OCI-LY7 (cell line): ENCODE measurements at regions not wholly inside any gene's neighbourhood (a gene's known extent, or its start where the extent isn't known, plus 50 kb on each side); places are given as distances from the start of the nearest gene placed in this dataset.

Experiments
- BruUV-seq: library from RNA; stranded (reverse); fragments of 400-500 nt; replicated peaks from 2 replicates; lab custom pipeline; 2021; lab: Mats Ljungman, UMichigan
- CTCF ChIA-PET: fragments of 300-600 bp; sonication (Branson Sonifier 250); formaldehyde crosslinking; loops from one replicate; lab custom pipeline; 2022; ENCODE audit warnings: antibody characterized with exemption; ENCODE audit not compliant: unreplicated experiment; lab: Charles Lee
- POLR2A ChIA-PET: fragments of 300-600 bp; sonication (Branson Sonifier 250); formaldehyde crosslinking; loops from one replicate; lab custom pipeline; 2022; ENCODE audit warnings: antibody characterized with exemption; lab: Charles Lee
- DNase-seq: peaks from one replicate; pipeline ENCODE4 v3.0.0-alpha.2; 2015; ENCODE audit warnings: low spot score
- H2AFZ ChIP-seq: fragments of 200-600 bp; sonication (generic), shearing (Covaris generic); 2 replicates; pipeline ENCODE4 v1.6.1; 2014; ENCODE audit warnings: mild to moderate bottlenecking, antibody characterized with exemption, low read length, moderate library complexity
- H3K27ac ChIP-seq: fragments of 200-600 bp; sonication (generic); 2 replicates; pipeline ENCODE4 v1.5.1; 2014; ENCODE audit warnings: mixed run types, low read depth, mild to moderate bottlenecking, moderate library complexity, low read length, inconsistent platforms; ENCODE audit not compliant: poor library complexity, severe bottlenecking
- H3K36me3 ChIP-seq: fragments of 200-600 bp; sonication (generic); 2 replicates; pipeline ENCODE4 v1.6.1; 2014; ENCODE audit warnings: mild to moderate bottlenecking, antibody characterized with exemption, low read length, moderate library complexity, mixed read lengths; ENCODE audit not compliant: insufficient read depth
- H3K4me1 ChIP-seq: fragments of 200-600 bp; sonication (generic); 2 replicates; pipeline ENCODE4 v1.5.1; 2014; ENCODE audit warnings: mild to moderate bottlenecking, low read length; ENCODE audit not compliant: insufficient read depth, poor library complexity, severe bottlenecking
- H3K4me2 ChIP-seq: fragments of 200-600 bp; sonication (generic); 2 replicates; pipeline ENCODE4 v1.6.1; 2014; ENCODE audit warnings: mild to moderate bottlenecking, low read length
- H3K4me3 ChIP-seq: fragments of 200-600 bp; sonication (generic); 2 replicates; pipeline ENCODE4 v1.5.1; 2014; ENCODE audit warnings: mild to moderate bottlenecking, low read depth, low read length; ENCODE audit not compliant: poor library complexity, severe bottlenecking
- H3K79me2 ChIP-seq: fragments of 200-600 bp; sonication (generic); 2 replicates; pipeline ENCODE4 v1.6.1; 2016; ENCODE audit warnings: low read depth, mild to moderate bottlenecking, low read length, moderate library complexity, mixed read lengths; ENCODE audit not compliant: insufficient read depth
- H3K9me2 ChIP-seq: fragments of 200-600 bp; sonication (generic); 2 replicates; pipeline ENCODE4 v1.6.1; 2016; ENCODE audit warnings: mild to moderate bottlenecking, low read length, mixed read lengths; ENCODE audit not compliant: insufficient read depth
- H3K9me3 ChIP-seq: fragments of 200-600 bp; sonication (generic); 2 replicates; pipeline ENCODE4 v1.6.1; 2014; ENCODE audit warnings: mild to moderate bottlenecking, mixed run types, low read length, mixed read lengths
- H4K20me1 ChIP-seq: fragments of 200-600 bp; sonication (generic); 2 replicates; pipeline ENCODE4 v1.6.1; 2014; ENCODE audit warnings: mild to moderate bottlenecking, antibody characterized with exemption, low read length, moderate library complexity, mixed read lengths; ENCODE audit not compliant: insufficient read depth
- EZH2phosphoT487 ChIP-seq: fragments of 200-600 bp; sonication (generic); IDR thresholded peaks from 2 replicates; pipeline ENCODE4 v1.6.1; 2018; ENCODE audit warnings: low read depth, borderline replicate concordance, mild to moderate bottlenecking, mixed run types, antibody characterized with exemption, low read length, moderate library complexity, mixed read lengths
- intact Hi-C: fragments of 100-400 bp; cut with micrococcal nuclease; formaldehyde crosslinking; loops from one replicate; pipeline ENCODE4 v1.10.0; 2022; ENCODE audit not compliant: unreplicated experiment
- TF ChIP-seq, protein P1 (sequence below): fragments of 200-600 bp; sonication (generic); conservative IDR thresholded peaks from 2 replicates; pipeline ENCODE4 v1.5.1; 2014; ENCODE audit warnings: mild to moderate bottlenecking, antibody characterized with exemption, low read length, moderate library complexity, mixed read lengths

GRCh38 chr10:28737096-28737495, 59.8 kb downstream of the BAMBI start:
- DNase-seq: no peak
- Histone ChIP-seq H3K4me3 (no peak overlapping the region), H3K27ac (no peak overlapping the region), H4K20me1 (no peaks in the 10 kb centered on the region), H3K79me2 (no peaks in the 10 kb centered on the region), H3K4me2 (no peak overlapping the region), H3K36me3 (no peaks in the 10 kb centered on the region), H3K9me2 (no peaks in the 10 kb centered on the region), H3K4me1 (no peaks in the 10 kb centered on the region), H2AFZ (no peak overlapping the region), H3K9me3 (no peaks in the 10 kb centered on the region)
- ChIA-PET POLR2A (no interaction called here), CTCF (no interaction called here)
- intact Hi-C loops: no loop called here
- no TSS peak for BruUV-seq
- TF ChIP-seq, protein P1, sequence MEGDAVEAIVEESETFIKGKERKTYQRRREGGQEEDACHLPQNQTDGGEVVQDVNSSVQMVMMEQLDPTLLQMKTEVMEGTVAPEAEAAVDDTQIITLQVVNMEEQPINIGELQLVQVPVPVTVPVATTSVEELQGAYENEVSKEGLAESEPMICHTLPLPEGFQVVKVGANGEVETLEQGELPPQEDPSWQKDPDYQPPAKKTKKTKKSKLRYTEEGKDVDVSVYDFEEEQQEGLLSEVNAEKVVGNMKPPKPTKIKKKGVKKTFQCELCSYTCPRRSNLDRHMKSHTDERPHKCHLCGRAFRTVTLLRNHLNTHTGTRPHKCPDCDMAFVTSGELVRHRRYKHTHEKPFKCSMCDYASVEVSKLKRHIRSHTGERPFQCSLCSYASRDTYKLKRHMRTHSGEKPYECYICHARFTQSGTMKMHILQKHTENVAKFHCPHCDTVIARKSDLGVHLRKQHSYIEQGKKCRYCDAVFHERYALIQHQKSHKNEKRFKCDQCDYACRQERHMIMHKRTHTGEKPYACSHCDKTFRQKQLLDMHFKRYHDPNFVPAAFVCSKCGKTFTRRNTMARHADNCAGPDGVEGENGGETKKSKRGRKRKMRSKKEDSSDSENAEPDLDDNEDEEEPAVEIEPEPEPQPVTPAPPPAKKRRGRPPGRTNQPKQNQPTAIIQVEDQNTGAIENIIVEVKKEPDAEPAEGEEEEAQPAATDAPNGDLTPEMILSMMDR: no peak
- TF ChIP-seq EZH2phosphoT487: no peak

DNA sequence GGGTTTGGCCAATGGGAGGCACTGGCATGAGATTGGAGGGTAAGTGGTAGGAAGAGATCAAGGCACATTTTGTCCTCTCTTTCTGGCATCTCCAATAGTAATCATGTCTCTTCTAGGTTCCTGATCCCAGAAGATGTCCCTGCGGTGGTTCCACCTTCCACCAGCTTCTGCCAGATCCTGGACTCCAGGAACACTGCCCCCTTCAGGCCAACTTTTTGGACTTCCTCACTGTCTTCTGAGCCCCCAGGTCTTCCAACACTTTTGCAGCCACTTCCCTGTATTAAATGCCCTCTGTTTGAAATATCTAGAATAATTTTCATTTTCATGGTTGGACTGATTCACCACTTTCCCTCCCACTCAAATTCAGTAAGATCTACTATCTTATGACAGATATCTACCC, 60.9 kb downstream of the BAMBI start:
- intact Hi-C loops: no loop called here
- Histone ChIP-seq H4K20me1 (no peaks in the 10 kb centered on the region), H3K4me3 (no peak overlapping the region), H3K9me3 (no peaks in the 10 kb centered on the region), H3K27ac (no peak overlapping the region), H3K79me2 (no peaks in the 10 kb centered on the region), H3K36me3 (no peaks in the 10 kb centered on the region), H3K9me2 (no peaks in the 10 kb centered on the region), H2AFZ (no peak overlapping the region), H3K4me2 (no peak overlapping the region), H3K4me1 (no peaks in the 10 kb centered on the region)
- POLR2A ChIA-PET: interaction anchor here (0.6 kb wide), 1 partner anchor 1893 kb away, joined by 6 read pairs; no protein-coding TSS in a partner anchor
- TF ChIP-seq, protein P1: peak; percentile 67
- TF ChIP-seq EZH2phosphoT487: no peak
- CTCF ChIA-PET: no interaction called here
- DNase-seq: peak; percentile 3
- BruUV-seq: no TSS peak

DNA sequence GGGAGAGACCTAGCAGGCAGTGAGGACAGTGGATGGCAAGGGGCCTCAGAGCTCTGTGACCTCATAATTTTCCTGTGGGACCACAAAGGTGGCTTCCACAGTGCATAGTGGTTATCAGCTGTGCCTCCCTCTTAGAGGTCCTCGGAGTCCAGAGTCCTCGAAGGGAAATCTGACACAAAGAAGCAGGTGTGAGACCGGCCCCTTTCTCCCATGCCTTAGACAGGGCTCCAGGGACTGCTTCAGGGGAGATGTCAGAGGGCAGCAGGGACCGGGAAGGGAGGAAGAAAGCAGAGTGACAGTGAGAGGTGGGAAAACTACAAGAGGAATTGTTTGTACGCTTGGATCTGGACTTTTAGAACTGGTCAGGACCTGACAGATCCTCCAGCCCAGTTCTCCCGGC, 66.3 kb downstream of the BAMBI start:
- ChIA-PET POLR2A (no interaction called here), CTCF (no interaction called here)
- BruUV-seq: no TSS peak
- Histone ChIP-seq H3K4me3 (no peak overlapping the region), H3K79me2 (no peaks in the 10 kb centered on the region), H2AFZ (no peak overlapping the region), H3K9me2 (no peaks in the 10 kb centered on the region), H3K27ac (no peak overlapping the region), H3K4me2 (no peak overlapping the region), H3K36me3 (no peaks in the 10 kb centered on the region), H3K9me3 (no peaks in the 10 kb centered on the region), H4K20me1 (no peaks in the 10 kb centered on the region), H3K4me1 (no peaks in the 10 kb centered on the region)
- DNase-seq: no peak
- TF ChIP-seq, protein P1: no peak
- intact Hi-C loops: no loop called here
